GM12878 (cell line): ENCODE measurements at regions not wholly inside any gene's neighbourhood (a gene's known extent, or its start where the extent isn't known, plus 50 kb on each side); places are given as distances from the start of the nearest gene placed in this dataset.

Experiments
- ATAC-seq: fragments of 200-7000 bp; cut with Tn5 transposase; 3 replicates; pipeline ENCODE4 v1.9.1; 2020; ENCODE audit warnings: mild to moderate bottlenecking, moderate library complexity
- BruUV-seq: library from RNA; stranded (reverse); fragments of 400-500 nt; replicated peaks from 2 replicates; lab custom pipeline; 2021; lab: Mats Ljungman, UMichigan
- CTCF ChIA-PET: fragments of 300-600 bp; sonication (Branson Sonifier 250); formaldehyde crosslinking; extraction: SDS; loops from one replicate; lab custom pipeline; 2021; ENCODE audit warnings: inconsistent platforms; lab: Yijun Ruan, JAX
- POLR2A ChIA-PET: fragments of 350-600 bp; formaldehyde crosslinking; extraction: SDS; loops from one replicate; lab custom pipeline; 2021; ENCODE audit warnings: inconsistent platforms; lab: Charles Lee
- RAD21 ChIA-PET: fragments of 300-600 bp; sonication (Branson Sonifier 250); formaldehyde crosslinking; loops from one replicate; lab custom pipeline; 2023; ENCODE audit warnings: antibody characterized with exemption; ENCODE audit not compliant: unreplicated experiment; lab: Charles Lee
- SMC1A ChIA-PET: fragments of 300-600 bp; sonication (Branson Sonifier 250); formaldehyde crosslinking; loops from one replicate; lab custom pipeline; 2023; ENCODE audit not compliant: unreplicated experiment, uncharacterized antibody; lab: Charles Lee
- DNase-seq: peaks from one replicate; pipeline ENCODE4 v3.0.0-alpha.2; 2011; ENCODE audit warnings: low read depth, low spot score
- FAIRE-seq: peaks from 3 replicates; lab custom pipeline; 2011; peaks lifted over from hg19 to GRCh38; lab: Jason Lieb, UNC
- H2AFZ ChIP-seq: 2 replicates; pipeline ENCODE4 v1.6.0; 2011; ENCODE audit warnings: low read depth, low read length, control low read depth; ENCODE audit not compliant: control insufficient read depth
- H3K27ac ChIP-seq: 2 replicates; pipeline ENCODE4 v1.5.1; 2011; ENCODE audit warnings: control low read depth; ENCODE audit not compliant: control insufficient read depth, insufficient read depth
- H3K27me3 ChIP-seq, 2 experiments: replicated peaks in 1 of 2; 2 replicates each; pipeline versions ENCODE4 v1.6.0 to v1.6.1; 2011; ENCODE audit warnings: low read length in 1 of 2; ENCODE audit not compliant: control insufficient read depth in 2 of 2, insufficient read depth in 2 of 2
- H3K36me3 ChIP-seq, 2 experiments: 2 replicates each; pipeline ENCODE4 v1.5.1; 2011; ENCODE audit warnings: low read length in 1 of 2; ENCODE audit not compliant: control insufficient read depth in 2 of 2, insufficient read depth in 2 of 2
- H3K4me1 ChIP-seq: 2 replicates; pipeline ENCODE4 v1.6.1; 2011; ENCODE audit warnings: mild to moderate bottlenecking, low read length, moderate library complexity, mixed read lengths; ENCODE audit not compliant: control insufficient read depth, insufficient read depth
- H3K4me2 ChIP-seq: 2 replicates; pipeline ENCODE4 v1.6.0; 2011; ENCODE audit warnings: control low read depth; ENCODE audit not compliant: control insufficient read depth, insufficient read depth
- H3K4me3 ChIP-seq: fragments of 200-600 bp; sonication (generic); 2 replicates; pipeline ENCODE4 v1.5.1; 2016
- H3K79me2 ChIP-seq: 2 replicates; pipeline ENCODE4 v1.6.0; 2011; ENCODE audit warnings: low read length; ENCODE audit not compliant: control insufficient read depth, insufficient read depth
- H3K9ac ChIP-seq: 2 replicates; pipeline ENCODE4 v1.8.0; 2011; ENCODE audit warnings: low read length, control low read depth, mixed read lengths; ENCODE audit not compliant: control insufficient read depth, insufficient read depth
- H3K9me3 ChIP-seq: replicated peaks from 3 replicates; pipeline ENCODE4 v1.5.1; 2011; ENCODE audit warnings: mild to moderate bottlenecking, low read length; ENCODE audit not compliant: control insufficient read depth, insufficient read depth
- H4K20me1 ChIP-seq: 2 replicates; pipeline ENCODE4 v1.6.0; 2011; ENCODE audit not compliant: control insufficient read depth, insufficient read depth
- BCLAF1 ChIP-seq: fragments of 450-650 bp; IDR thresholded peaks from 2 replicates; pipeline ENCODE4 v1.6.1; 2017; ENCODE audit warnings: antibody characterized with exemption, mild to moderate bottlenecking, moderate library complexity
- BHLHE40 ChIP-seq, 2 experiments: fragments of 450-650 bp in 1 of 2; IDR thresholded peaks; 2 replicates each; pipeline ENCODE4 v1.6.1; 2011 to 2017; ENCODE audit warnings: low read depth in 2 of 2, borderline replicate concordance in 1 of 2, improper control_type of control experiment in 1 of 2, low read length in 1 of 2, mild to moderate bottlenecking in 1 of 2
- ETV6 ChIP-seq, 2 experiments: fragments of 450-650 bp in 1 of 2; IDR thresholded peaks in 1 of 2; conservative IDR thresholded peaks in 1 of 2; 2 replicates each; pipeline ENCODE4 v1.6.1; 2014; ENCODE audit warnings: antibody characterized with exemption in 1 of 2, borderline replicate concordance in 1 of 2, low read depth in 1 of 2, mild to moderate bottlenecking in 1 of 2, moderate library complexity in 1 of 2
- HDAC2 ChIP-seq: fragments of 200-600 bp; sonication (generic); IDR thresholded peaks from 2 replicates; pipeline ENCODE4 v1.6.1; 2017
- HDGF ChIP-seq: fragments of 450-650 bp; IDR thresholded peaks from 2 replicates; pipeline ENCODE4 v1.6.1; 2016; ENCODE audit warnings: antibody characterized with exemption
- NR2F1 ChIP-seq: fragments of 450-650 bp; conservative IDR thresholded peaks from 2 replicates; pipeline ENCODE4 v1.6.1; 2017; ENCODE audit warnings: mild to moderate bottlenecking
- RUNX3 ChIP-seq: IDR thresholded peaks from 2 replicates; pipeline ENCODE4 v1.6.1; 2012; ENCODE audit warnings: low read length, inconsistent platforms
- ZNF592 ChIP-seq: fragments of 450-650 bp; IDR thresholded peaks from 2 replicates; pipeline ENCODE4 v1.6.1; 2017; ENCODE audit warnings: mild to moderate bottlenecking, moderate library complexity
- WGBS: methylation state at CpG from one replicate; pipeline ENCODE4 v1.1.6; 2016; ENCODE audit warnings: low lambda C conversion rate; ENCODE audit not compliant: insufficient replicate concordance, insufficient coverage; ENCODE audit errors: missing lambda C conversion rate; 5-methylcytosine and 5-hydroxymethylcytosine counted together
- in situ Hi-C: fragments of 300-500 bp; cut with MboI; formaldehyde crosslinking; loops from 9 replicates; pipeline ENCODE4 v1.14.3; 2018; ENCODE audit warnings: mixed read lengths
- intact Hi-C: fragments of 100-400 bp; cut with micrococcal nuclease; formaldehyde crosslinking; loops from one replicate; pipeline ENCODE4 v1.14.2; 2022; ENCODE audit not compliant: unreplicated experiment

- TF ChIP-seq RUNX3, result no peak
- TF ChIP-seq ETV6 (conservative IDR thresholded peaks at IDR 0.05 in 1 of 2, IDR thresholded peaks at IDR 0.05 in 1 of 2; ENCODE audit: borderline replicate concordance in 1 of 2, low read depth in 1 of 2), result no peak
- no peak for TF ChIP-seq NR2F1
Measured at GRCh38 chr4:100820249-100820648, 302.4 kb upstream of the EMCN start (continued).

GRCh38 chr4:100819505-100819904 lies 301.7 kb upstream of the EMCN start:
- Histone ChIP-seq H3K4me2 (no peak overlapping the region), H3K4me1 (peaks cover 15% of the 10 kb centered on the region), H3K9ac (no peak overlapping the region), H2AFZ (no peak overlapping the region), H3K27ac (no peak overlapping the region), H4K20me1 (no peaks in the 10 kb centered on the region), H3K4me3 (no peak overlapping the region), H3K27me3 (no peaks in the 10 kb centered on the region), H3K36me3 (no peaks in the 10 kb centered on the region), H3K9me3 (no peaks in the 10 kb centered on the region; the same call in 2 of the 3 replicates), H3K79me2 (no peaks in the 10 kb centered on the region)
- in situ Hi-C loops (no loop called here), intact Hi-C loops (no loop called here)
- no TSS peak for BruUV-seq
- ChIA-PET RAD21 (no interaction called here), CTCF (interaction anchor here (0.6 to 1.7 kb wide), 4 partner anchors 10 to 726 kb away, joined by 3 to 5 read pairs (median 4); no protein-coding TSS in a partner anchor), SMC1A (interaction anchor here (0.6 to 1.4 kb wide), 5 partner anchors 9 to 1368 kb away, joined by 3 to 5 read pairs (median 3); no protein-coding TSS in a partner anchor), POLR2A (no interaction called here)
- no peak for DNase-seq
- no peak for TF ChIP-seq HDAC2
- no peak for TF ChIP-seq BHLHE40 (IDR thresholded peaks at IDR 0.05; ENCODE audit: borderline replicate concordance in 1 of 2, low read depth in 2 of 2, low read length in 1 of 2)
- TF ChIP-seq BCLAF1, result no peak
- no peak for TF ChIP-seq ZNF592
- no peak for TF ChIP-seq HDGF
- FAIRE-seq, result no peak
- no peak for ATAC-seq
- 79% methylated on average over 5 of the region's 5 CpGs for WGBS
